SK-N-MC (cell line): ENCODE measurements at regions not wholly inside any gene's neighbourhood (a gene's known extent, or its start where the extent isn't known, plus 50 kb on each side); places are given as distances from the start of the nearest gene placed in this dataset.

Experiments used
- EZH2 ChIP-seq: fragments of 200-600 bp; sonication (generic); IDR thresholded peaks from one replicate; pipeline ENCODE4 v1.6.1; 2017; ENCODE audit warnings: antibody characterized with exemption
- POLR2AphosphoS5 ChIP-seq: IDR thresholded peaks from 2 replicates; pipeline ENCODE4 v1.6.1; 2012; ENCODE audit warnings: mild to moderate bottlenecking, low read depth, low read length, borderline replicate concordance

GRCh38 chr12:62164036-62164435, 96.2 kb upstream of the USP15 start:
- TF ChIP-seq EZH2 (no peak), POLR2AphosphoS5 (no peak)
